HG02852 (cell line): ENCODE measurements at regions not wholly inside any gene's neighbourhood (a gene's known extent, or its start where the extent isn't known, plus 50 kb on each side); places are given as distances from the start of the nearest gene placed in this dataset.
"Not testable (repeated sequence)": the region's sequence is repeated elsewhere in the genome, so short reads cannot be mapped to it uniquely, and the experiment has no call there.

Source experiments
- ATAC-seq: cut with Tn5 transposase; IDR thresholded peaks from one replicate; pipeline ENCODE4 v1.9.1; 2021; ENCODE audit warnings: mild to moderate bottlenecking, moderate library complexity; ENCODE audit not compliant: unreplicated experiment

GRCh38 chrX:46034868-46035267 lies 510.4 kb downstream of the ZNF674 start:
- ATAC-seq = no peak

DNA sequence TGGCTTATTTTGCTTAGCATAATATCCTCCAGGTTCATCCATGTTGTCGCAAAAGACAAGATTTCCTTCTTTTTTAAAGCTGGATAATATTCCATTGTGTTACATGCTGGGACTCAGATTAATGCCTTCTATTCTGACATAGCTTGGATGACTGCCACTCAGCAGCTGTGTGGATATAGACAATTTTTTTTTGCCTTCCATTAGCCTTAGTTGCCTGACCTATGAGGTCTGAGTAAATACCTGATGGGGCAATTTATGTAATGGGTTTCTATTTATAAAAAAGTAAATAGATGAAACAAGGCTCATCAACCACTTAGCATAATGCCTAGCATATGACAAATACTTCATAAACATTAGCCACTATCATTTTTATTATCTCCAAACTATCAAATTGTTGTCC lies 515.4 kb downstream of the ZNF674 start:
- no peak for ATAC-seq

GRCh38 chrX:46016296-46016695 lies 528.9 kb downstream of the ZNF674 start:
- ATAC-seq = no peak

DNA sequence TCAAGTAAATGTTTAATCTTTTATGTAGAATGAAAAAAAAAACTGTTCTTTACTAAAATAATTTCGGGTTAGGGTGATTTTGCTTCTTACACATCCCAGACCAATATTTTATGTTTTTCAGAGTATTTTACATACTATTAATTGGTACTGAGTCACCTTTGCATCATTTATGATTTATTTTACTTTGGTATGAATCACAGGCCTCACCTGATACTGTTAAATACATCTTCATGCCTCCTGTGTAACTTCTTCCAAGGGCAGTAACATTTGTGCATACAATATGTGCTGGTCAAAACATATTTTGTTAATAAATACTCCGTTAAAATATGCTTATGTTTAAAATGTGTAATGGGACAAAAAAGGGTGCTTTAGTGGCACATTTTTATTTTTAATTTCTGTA lies 529.6 kb downstream of the ZNF674 start:
- ATAC-seq = no peak

DNA sequence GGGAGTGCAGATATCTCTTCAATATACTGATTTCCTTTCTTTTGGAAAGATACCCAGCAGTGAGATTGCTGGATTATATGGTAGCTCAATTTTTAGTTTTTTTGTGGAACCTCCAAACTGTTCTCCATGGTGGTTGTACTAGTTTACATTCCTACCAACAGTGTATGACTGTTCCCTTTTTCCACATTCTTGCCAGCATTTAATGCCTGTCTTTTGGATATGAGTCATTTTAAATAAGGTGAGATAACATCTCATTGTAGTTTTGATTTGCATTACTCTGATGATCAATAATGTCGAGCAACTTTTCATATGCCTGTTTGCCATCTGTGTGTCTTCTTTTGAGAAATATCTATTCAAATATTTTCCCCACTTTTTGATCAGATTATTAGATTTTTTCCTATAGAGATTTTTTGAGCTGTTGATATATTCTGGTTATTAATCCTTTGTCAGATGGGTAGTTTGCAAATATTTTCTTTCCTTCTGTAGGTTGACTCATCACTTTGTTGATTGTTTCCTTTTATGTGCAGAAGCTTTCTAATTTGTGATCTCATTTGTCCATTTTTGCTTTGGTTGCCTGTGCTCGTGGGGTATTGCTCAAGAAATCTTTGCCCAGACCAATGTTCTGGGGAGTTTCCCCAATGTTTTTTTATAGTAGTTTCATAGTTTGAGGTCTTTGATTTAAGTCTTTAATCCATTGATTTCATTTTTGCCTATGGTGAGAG lies 552.7 kb downstream of the ZNF674 start:
- no peak for ATAC-seq

DNA sequence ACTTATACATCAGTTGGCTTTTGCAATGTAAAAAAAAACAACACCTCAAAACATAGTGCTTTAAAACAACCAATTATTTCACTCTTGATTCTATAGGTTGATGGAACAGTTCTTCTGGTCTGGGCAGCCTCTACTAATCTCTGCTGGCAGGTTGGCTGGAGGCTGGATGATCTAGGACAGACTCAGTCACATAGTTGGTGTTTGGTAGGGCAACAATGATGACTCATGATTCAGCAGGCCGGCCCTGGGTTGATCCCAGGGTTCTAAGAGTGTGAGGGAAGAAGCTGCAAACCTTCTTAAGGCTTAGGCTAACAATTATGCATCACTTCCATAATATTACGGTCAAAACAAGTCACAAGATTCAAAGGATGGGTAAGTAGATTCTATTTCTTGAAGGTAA lies 558.2 kb downstream of the ZNF674 start:
- ATAC-seq = no peak

DNA sequence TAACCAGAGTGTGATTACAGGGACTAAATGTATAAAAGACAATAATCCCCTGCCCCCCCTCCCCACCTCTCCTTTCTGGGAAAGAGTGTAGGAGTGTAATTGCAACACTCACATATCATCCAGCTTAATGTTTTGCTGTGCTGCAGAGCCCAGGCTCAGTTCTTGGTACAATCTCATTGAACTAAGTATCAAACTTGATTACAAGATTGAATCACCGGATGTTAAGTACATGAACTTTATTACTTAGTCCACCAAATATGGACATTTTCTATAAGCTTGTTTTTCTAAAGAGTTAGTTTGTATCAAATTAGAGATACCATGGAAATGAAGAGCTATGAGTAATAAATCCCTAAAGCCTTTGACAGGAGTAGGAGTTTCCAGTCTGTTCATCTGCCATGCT lies 559.1 kb downstream of the ZNF674 start:
- ATAC-seq = no peak

- not testable (repeated sequence) for ATAC-seq
These were observed 562.1 kb downstream of the ZNF674 start for GRCh38 chrX:45982958-45983727.

GRCh38 chrX:45980726-45981125 lies 564.5 kb downstream of the ZNF674 start:
- ATAC-seq = no peak

- no peak for ATAC-seq
These were observed 569.6 kb downstream of the ZNF674 start for GRCh38 chrX:45975633-45976032.

DNA sequence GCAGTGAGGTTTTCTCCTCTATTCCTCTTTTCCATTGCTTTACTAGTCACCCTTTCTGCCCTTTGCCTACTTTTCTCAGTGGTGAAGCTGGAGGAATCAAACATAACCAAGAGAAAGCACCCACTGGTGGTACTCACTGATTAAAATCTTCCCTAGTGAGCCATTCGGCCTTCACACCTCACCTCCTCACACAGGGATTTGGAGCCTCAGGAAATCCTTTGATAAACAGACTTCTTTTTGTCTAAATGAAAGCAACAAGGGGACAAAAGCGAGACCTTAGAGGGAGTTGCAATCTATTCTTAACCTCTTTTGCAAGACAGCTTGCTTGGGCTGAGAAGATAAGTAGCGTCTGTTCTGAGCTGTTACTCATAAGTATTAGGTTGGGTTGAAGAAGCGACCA lies 572.6 kb downstream of the ZNF674 start:
- no peak for ATAC-seq

DNA sequence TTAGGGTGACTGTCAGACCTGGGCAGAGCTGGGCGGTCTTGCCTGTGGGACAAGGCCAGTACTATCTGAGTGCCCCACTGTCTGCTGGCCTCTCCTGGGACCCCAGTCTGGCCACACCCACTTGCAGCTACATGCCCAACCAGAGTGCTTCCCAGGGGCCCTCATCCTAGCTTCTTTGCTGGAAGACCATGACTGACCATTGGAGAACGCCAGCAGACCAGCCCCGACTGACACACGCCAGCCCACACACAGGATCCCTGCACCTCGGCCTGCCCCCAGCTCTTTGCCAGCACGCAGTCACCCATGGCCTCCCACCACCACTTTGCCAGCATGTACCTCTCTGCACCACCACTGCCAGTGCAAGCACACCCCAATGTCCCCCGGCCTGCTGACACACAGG lies 585.7 kb downstream of the ZNF674 start:
- ATAC-seq = no peak

GRCh38 chrX:45956191-45956870 lies 588.9 kb downstream of the ZNF674 start:
- ATAC-seq = no peak

DNA sequence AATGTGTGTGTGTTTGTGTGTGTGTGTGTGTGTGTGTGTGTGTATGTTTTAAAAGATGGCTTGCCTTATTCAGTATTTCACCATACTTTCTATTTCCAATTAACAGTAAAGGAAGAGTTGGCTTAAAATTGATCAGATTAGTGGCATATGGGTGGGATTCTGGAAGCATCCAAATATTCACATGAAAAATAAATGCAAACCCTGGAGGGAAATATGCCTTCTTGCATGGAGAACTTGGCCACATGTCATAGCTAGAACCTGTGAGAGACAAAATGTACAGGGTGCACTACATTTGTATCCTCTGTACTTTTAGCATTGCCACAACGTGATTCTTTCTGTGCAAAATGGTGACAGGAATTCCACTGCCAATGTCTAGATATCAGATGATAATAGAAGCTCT lies 589.6 kb downstream of the ZNF674 start:
- no peak for ATAC-seq

- ATAC-seq = no peak
These were observed 591.2 kb downstream of the ZNF674 start for GRCh38 chrX:45954026-45954425.

DNA sequence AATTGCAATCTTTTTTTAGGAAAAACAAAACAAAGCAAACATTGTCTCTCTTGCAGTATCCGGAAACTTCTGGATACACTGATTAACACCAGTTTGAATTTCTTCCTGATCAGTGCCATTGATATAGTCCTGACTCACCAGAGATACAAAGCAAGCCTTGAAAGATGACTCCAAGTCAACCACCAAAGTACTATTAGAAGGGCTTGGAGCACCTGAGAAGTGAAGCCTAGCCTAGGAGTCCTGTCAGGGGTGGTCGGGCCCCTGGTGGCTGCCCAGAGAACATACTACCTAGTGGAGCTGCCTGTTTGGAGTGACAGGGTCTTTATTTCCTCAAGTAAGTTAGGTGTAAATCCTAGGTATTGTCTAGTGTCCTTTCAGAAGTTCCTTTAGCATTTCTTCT lies 593.2 kb downstream of the ZNF674 start:
- no peak for ATAC-seq

- ATAC-seq = no peak
These were observed 609.8 kb downstream of the ZNF674 start for GRCh38 chrX:45935408-45935807.

- no peak for ATAC-seq
These were observed 632.9 kb downstream of the ZNF674 start for GRCh38 chrX:45912316-45912715.

DNA sequence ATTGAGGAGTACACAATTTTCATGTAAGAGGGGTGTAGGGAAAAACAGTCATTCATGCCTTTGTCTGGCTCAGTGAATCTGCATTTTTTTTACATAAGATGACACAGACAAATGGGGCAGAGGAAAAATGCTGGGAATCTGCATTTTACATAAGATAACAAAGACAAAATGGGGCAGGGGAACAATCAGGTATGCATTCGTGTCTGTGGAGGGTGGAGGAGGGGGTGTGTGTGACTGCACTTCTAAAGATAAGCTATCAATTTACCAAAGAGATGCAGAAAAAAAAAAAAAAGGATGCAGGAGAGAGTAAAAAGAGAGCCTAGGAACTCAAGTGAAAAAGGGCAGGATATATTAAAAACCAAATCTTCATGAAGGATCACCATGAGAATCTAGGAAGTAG lies 637.4 kb downstream of the ZNF674 start:
- no peak for ATAC-seq

- ATAC-seq = no peak
These were observed 641.4 kb downstream of the ZNF674 start for GRCh38 chrX:45903781-45904201.

GRCh38 chrX:45900766-45901615 lies 644.2 kb downstream of the ZNF674 start:
- ATAC-seq = no peak
